H9 (cell line): ENCODE measurements at regions not wholly inside any gene's neighbourhood (a gene's known extent, or its start where the extent isn't known, plus 50 kb on each side); places are given as distances from the start of the nearest gene placed in this dataset.

ENCODE experiments used
- DNase-seq: peaks from one replicate; pipeline ENCODE4 v3.0.0-alpha.2; 2017
- H2AFZ ChIP-seq: one replicate; pipeline ENCODE4 v1.6.1; 2013; ENCODE audit warnings: mild to moderate bottlenecking, low read length, control low read depth, moderate library complexity
- H2AK5ac ChIP-seq: 2 replicates; pipeline ENCODE4 v1.6.1; 2013; ENCODE audit warnings: low read length, control low read depth, mixed read lengths; ENCODE audit not compliant: insufficient read length
- H2BK120ac ChIP-seq: one replicate; pipeline ENCODE4 v1.6.1; 2013; ENCODE audit warnings: low read depth, mild to moderate bottlenecking, low read length, control low read depth, inconsistent platforms; ENCODE audit not compliant: poor library complexity, severe bottlenecking
- H2BK12ac ChIP-seq: 2 replicates; pipeline ENCODE4 v1.6.1; 2013; ENCODE audit warnings: low read length, control low read depth, mixed read lengths, low read depth; ENCODE audit not compliant: insufficient read length
- H2BK15ac ChIP-seq: 2 replicates; pipeline ENCODE4 v1.6.1; 2013; ENCODE audit warnings: low read depth, low read length, control low read depth
- H2BK20ac ChIP-seq: one replicate; pipeline ENCODE4 v1.6.1; 2013; ENCODE audit warnings: low read depth, mild to moderate bottlenecking, low read length, control low read depth, inconsistent platforms; ENCODE audit not compliant: poor library complexity, severe bottlenecking
- H2BK5ac ChIP-seq: 2 replicates; pipeline ENCODE4 v1.6.1; 2013; ENCODE audit warnings: low read length, control low read depth, mixed read lengths; ENCODE audit not compliant: insufficient read length
- H3K14ac ChIP-seq: 2 replicates; pipeline ENCODE4 v1.6.1; 2013; ENCODE audit warnings: low read length, control low read depth; ENCODE audit not compliant: insufficient read depth
- H3K18ac ChIP-seq: 2 replicates; pipeline ENCODE4 v1.6.1; 2013; ENCODE audit warnings: low read depth, mild to moderate bottlenecking, mixed read lengths, low read length, control low read depth; ENCODE audit not compliant: insufficient read length
- H3K23ac ChIP-seq: 2 replicates; pipeline ENCODE4 v1.6.1; 2013; ENCODE audit warnings: low read length, control low read depth, mixed read lengths, low read depth; ENCODE audit not compliant: insufficient read length
- H3K23me2 ChIP-seq: 2 replicates; pipeline ENCODE4 v1.6.1; 2013; ENCODE audit warnings: low read depth, mild to moderate bottlenecking, mixed read lengths, low read length, control low read depth; ENCODE audit not compliant: insufficient read length, poor library complexity, severe bottlenecking
- H3K27ac ChIP-seq: 2 replicates; pipeline ENCODE4 v1.5.1; 2013; ENCODE audit warnings: low read length, control low read depth, mixed read lengths, low read depth; ENCODE audit not compliant: insufficient read length
- H3K27me3 ChIP-seq: 2 replicates; pipeline ENCODE4 v1.6.1; 2013; ENCODE audit warnings: low read length, control low read depth, inconsistent platforms; ENCODE audit not compliant: insufficient read depth
- H3K4ac ChIP-seq: 2 replicates; pipeline ENCODE4 v1.6.1; 2013; ENCODE audit warnings: low read depth, mild to moderate bottlenecking, control low read depth, inconsistent platforms, low read length, moderate library complexity
- H3K4me1 ChIP-seq: 2 replicates; pipeline ENCODE4 v1.6.1; 2013; ENCODE audit warnings: low read length, control low read depth, inconsistent platforms; ENCODE audit not compliant: insufficient read depth
- H3K4me2 ChIP-seq: 2 replicates; pipeline ENCODE4 v1.6.1; 2013; ENCODE audit warnings: low read length, control low read depth, mixed read lengths; ENCODE audit not compliant: insufficient read length, insufficient read depth
- H3K56ac ChIP-seq: 2 replicates; pipeline ENCODE4 v1.6.1; 2013; ENCODE audit warnings: low read depth, mild to moderate bottlenecking, mixed read lengths, low read length, control low read depth; ENCODE audit not compliant: insufficient read length
- H3K79me1 ChIP-seq: 2 replicates; pipeline ENCODE4 v1.6.1; 2013; ENCODE audit warnings: low read depth, mild to moderate bottlenecking, moderate library complexity, low read length, control low read depth, inconsistent platforms; ENCODE audit not compliant: insufficient read depth, poor library complexity, severe bottlenecking
- H3K79me2 ChIP-seq: 2 replicates; pipeline ENCODE4 v1.6.1; 2013; ENCODE audit warnings: low read length, control low read depth, inconsistent platforms; ENCODE audit not compliant: insufficient read depth
- H3K9ac ChIP-seq: 2 replicates; pipeline ENCODE4 v1.6.1; 2013; ENCODE audit warnings: low read length, control low read depth, mixed read lengths; ENCODE audit not compliant: insufficient read length; ENCODE audit errors: extremely low read depth
- H3K9me3 ChIP-seq: one replicate; pipeline ENCODE4 v1.6.1; 2013; ENCODE audit warnings: low read depth, low read length, inconsistent platforms; ENCODE audit not compliant: control insufficient read depth
- H3T11ph ChIP-seq: one replicate; pipeline ENCODE4 v1.6.1; 2013; ENCODE audit warnings: mild to moderate bottlenecking, low read length, control low read depth, inconsistent platforms
- H4K20me1 ChIP-seq: one replicate; pipeline ENCODE4 v1.6.1; 2013; ENCODE audit not compliant: control insufficient read depth, insufficient read length, insufficient read depth
- H4K5ac ChIP-seq: 2 replicates; pipeline ENCODE4 v1.6.1; 2013; ENCODE audit warnings: low read depth, mild to moderate bottlenecking, mixed read lengths, low read length, control low read depth; ENCODE audit not compliant: insufficient read length
- H4K8ac ChIP-seq: replicated peaks from 2 replicates; pipeline ENCODE4 v1.6.1; 2013; ENCODE audit warnings: low read length, control low read depth, mixed read lengths, low read depth; ENCODE audit not compliant: insufficient read length
- H4K91ac ChIP-seq: 2 replicates; pipeline ENCODE4 v1.6.1; 2013; ENCODE audit warnings: low read depth, mild to moderate bottlenecking, moderate library complexity, mixed read lengths, low read length, control low read depth; ENCODE audit not compliant: insufficient read length
- H3K27ac Mint-ChIP-seq, 3 experiments: 2 replicates in 2 of 3; 3 replicates in 1 of 3; pipeline ENCODE4 v1.8.0; 2020 to 2021; ENCODE audit warnings: mixed read lengths in 3 of 3, mild to moderate bottlenecking in 1 of 3, moderate library complexity in 1 of 3
- H3K27me3 Mint-ChIP-seq: 2 replicates; pipeline ENCODE4 v1.8.0; 2021; ENCODE audit warnings: low read depth, mild to moderate bottlenecking, moderate library complexity, mixed read lengths
- H3K36me3 Mint-ChIP-seq, 3 experiments: 2 replicates in 2 of 3; 3 replicates in 1 of 3; pipeline ENCODE4 v1.8.0; 2020 to 2021; ENCODE audit warnings: low read depth in 3 of 3, mixed read lengths in 3 of 3; ENCODE audit not compliant: insufficient read depth in 1 of 3
- H3K4me1 Mint-ChIP-seq, 2 experiments: 2 replicates each; pipeline ENCODE4 v1.8.0; 2020; ENCODE audit warnings: mixed read lengths in 2 of 2
- H3K4me3 Mint-ChIP-seq, 2 experiments: 2 replicates in 1 of 2; 3 replicates in 1 of 2; pipeline ENCODE4 v1.8.0; 2020 to 2021; ENCODE audit warnings: mild to moderate bottlenecking in 2 of 2, mixed read lengths in 2 of 2, moderate library complexity in 1 of 2
- H3K9me3 Mint-ChIP-seq, 2 experiments: 2 replicates in 1 of 2; 3 replicates in 1 of 2; pipeline ENCODE4 v1.8.0; 2020; ENCODE audit warnings: mild to moderate bottlenecking in 2 of 2, mixed read lengths in 2 of 2, moderate library complexity in 1 of 2
- CTCF ChIP-seq: fragments of 200-600 bp; sonication (generic); conservative IDR thresholded peaks from 3 replicates; pipeline ENCODE4 v1.8.0; 2021; ENCODE audit warnings: antibody characterized with exemption, mild to moderate bottlenecking
- WGBS: extraction: QIAGEN DNeasy Blood & Tissue Kit; methylation state at CpG from one replicate; pipeline ENCODE4 v1.1.7; 2013; ENCODE audit warnings: missing lambda C conversion rate, low lambda C conversion rate, mixed read lengths; ENCODE audit not compliant: insufficient read length; ENCODE audit errors: extremely low coverage; 5-methylcytosine and 5-hydroxymethylcytosine counted together

- H4K5ac ChIP-seq, result no peak overlapping the region
- no peak overlapping the region for H2BK15ac ChIP-seq
- Mint-ChIP-seq H3K36me3 (peaks cover 0 to 2% (median 0%) of the 10 kb centered on the region in 3 experiments; a peak in 2 of 7 replicates), H3K27ac (peak overlapping the region in 1 of 3 experiments; percentile 18; a peak in 1 of 7 replicates), H3K9me3 (peaks cover 0 to 4% of the 10 kb centered on the region in 2 experiments; a peak in 1 of 5 replicates), H3K27me3 (no peaks in the 10 kb centered on the region; the same call in 1 of the 2 replicates), H3K4me3 (no peak overlapping the region), H3K4me1 (peaks cover 14 to 18% of the 10 kb centered on the region in 2 experiments)
- H3K9ac ChIP-seq, result no peak overlapping the region
- H4K20me1 ChIP-seq, result no peaks in the 10 kb centered on the region
- H3K4me2 ChIP-seq, result no peak overlapping the region
- H2BK20ac ChIP-seq, result no peak overlapping the region
- DNase-seq, result no peak
- no peak overlapping the region for H3K18ac ChIP-seq
- no CpG with 5 or more reads among the region's 11 CpGs for WGBS
- H2BK5ac ChIP-seq, result no peak overlapping the region
- no peak overlapping the region for H2AFZ ChIP-seq
- H3T11ph ChIP-seq, result no peak overlapping the region
- no peak overlapping the region for H3K23ac ChIP-seq
- no peaks in the 10 kb centered on the region for H3K23me2 ChIP-seq
- no peaks in the 10 kb centered on the region for H3K79me1 ChIP-seq
- H3K79me2 ChIP-seq, result no peaks in the 10 kb centered on the region
- no peak overlapping the region for H2AK5ac ChIP-seq
- H3K9me3 ChIP-seq, result no peaks in the 10 kb centered on the region
- no peak overlapping the region for H4K91ac ChIP-seq
- H2BK120ac ChIP-seq, result no peak overlapping the region
- no peak overlapping the region for H4K8ac ChIP-seq
- H3K14ac ChIP-seq, result no peak overlapping the region
- no peak overlapping the region for H3K4ac ChIP-seq
- TF ChIP-seq CTCF, result no peak
- no peak overlapping the region for H2BK12ac ChIP-seq
- no peaks in the 10 kb centered on the region for H3K27me3 ChIP-seq
- H3K27ac ChIP-seq, result no peak overlapping the region
- no peaks in the 10 kb centered on the region for H3K4me1 ChIP-seq
- no peak overlapping the region for H3K56ac ChIP-seq
Measured at GRCh38 chr10:3693022-3693697, 91.8 kb downstream of the KLF6 start.
